HepG2 (cell line): ENCODE measurements at regions not wholly inside any gene's neighbourhood (a gene's known extent, or its start where the extent isn't known, plus 50 kb on each side); places are given as distances from the start of the nearest gene placed in this dataset.

ENCODE experiments used
- EZH2 ChIP-seq: conservative IDR thresholded peaks from 2 replicates; pipeline ENCODE4 v1.6.1; 2012; ENCODE audit warnings: mild to moderate bottlenecking, low read depth, low read length, moderate library complexity
- MTA3 ChIP-seq: sonication (generic); formaldehyde crosslinking; IDR thresholded peaks from 2 replicates; pipeline ENCODE4 v1.4.0; 2020; ENCODE audit warnings: missing genetic modification reagents
- MYC ChIP-seq: sonication (generic); formaldehyde crosslinking; IDR thresholded peaks from 2 replicates; pipeline ENCODE4 v1.9.0; 2021; ENCODE audit warnings: missing genetic modification reagents, borderline replicate concordance
- POLR2A ChIP-seq, 2 experiments: IDR thresholded peaks; 2 replicates each; pipeline ENCODE4 v1.6.1; 2011; ENCODE audit warnings: low read depth in 2 of 2, low read length in 2 of 2, mild to moderate bottlenecking in 1 of 2, moderate library complexity in 1 of 2; ENCODE audit not compliant: insufficient read depth in 1 of 2
- TF ChIP-seq, protein P1 (sequence below): sonication (generic); formaldehyde crosslinking; IDR thresholded peaks from 2 replicates; pipeline ENCODE4 v1.5.0; 2020; ENCODE audit warnings: mild to moderate bottlenecking, missing genetic modification reagents, moderate library complexity

DNA sequence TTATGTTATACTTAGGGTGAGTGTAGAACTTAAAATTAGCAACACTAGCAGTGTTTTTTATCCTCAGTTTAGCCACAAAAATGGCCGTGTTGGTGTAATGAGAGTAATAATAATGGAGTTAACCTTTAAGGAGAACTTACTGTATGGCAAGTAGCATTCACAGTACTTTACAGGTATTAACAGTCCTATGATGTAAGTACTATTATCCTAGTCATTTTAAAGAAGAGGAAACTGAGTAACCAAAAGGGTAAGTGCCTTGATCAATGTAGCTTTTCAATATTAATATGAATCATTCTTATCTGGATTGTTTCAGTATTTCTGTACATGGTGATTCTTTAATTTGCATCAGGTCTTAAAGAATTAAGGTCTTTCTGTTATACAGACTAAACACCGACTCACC is 170.3 kb downstream of the CD47 start:
- TF ChIP-seq EZH2 = no peak
- TF ChIP-seq MTA3 (CRISPR knock-in tag) = no peak
- TF ChIP-seq POLR2A (IDR thresholded peaks at IDR 0.05; ENCODE audit: insufficient read depth in 1 of 2, low read depth in 2 of 2, low read length in 2 of 2) = no peak
- TF ChIP-seq MYC (CRISPR knock-in tag) = no peak
- TF ChIP-seq, protein P1, sequence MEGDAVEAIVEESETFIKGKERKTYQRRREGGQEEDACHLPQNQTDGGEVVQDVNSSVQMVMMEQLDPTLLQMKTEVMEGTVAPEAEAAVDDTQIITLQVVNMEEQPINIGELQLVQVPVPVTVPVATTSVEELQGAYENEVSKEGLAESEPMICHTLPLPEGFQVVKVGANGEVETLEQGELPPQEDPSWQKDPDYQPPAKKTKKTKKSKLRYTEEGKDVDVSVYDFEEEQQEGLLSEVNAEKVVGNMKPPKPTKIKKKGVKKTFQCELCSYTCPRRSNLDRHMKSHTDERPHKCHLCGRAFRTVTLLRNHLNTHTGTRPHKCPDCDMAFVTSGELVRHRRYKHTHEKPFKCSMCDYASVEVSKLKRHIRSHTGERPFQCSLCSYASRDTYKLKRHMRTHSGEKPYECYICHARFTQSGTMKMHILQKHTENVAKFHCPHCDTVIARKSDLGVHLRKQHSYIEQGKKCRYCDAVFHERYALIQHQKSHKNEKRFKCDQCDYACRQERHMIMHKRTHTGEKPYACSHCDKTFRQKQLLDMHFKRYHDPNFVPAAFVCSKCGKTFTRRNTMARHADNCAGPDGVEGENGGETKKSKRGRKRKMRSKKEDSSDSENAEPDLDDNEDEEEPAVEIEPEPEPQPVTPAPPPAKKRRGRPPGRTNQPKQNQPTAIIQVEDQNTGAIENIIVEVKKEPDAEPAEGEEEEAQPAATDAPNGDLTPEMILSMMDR (CRISPR knock-in tag) = no peak
